ENCODE measurements at regions not wholly inside any gene's neighbourhood (a gene's known extent, or its start where the extent isn't known, plus 50 kb on each side); places are given as distances from the start of the nearest gene placed in this dataset.

DNA sequence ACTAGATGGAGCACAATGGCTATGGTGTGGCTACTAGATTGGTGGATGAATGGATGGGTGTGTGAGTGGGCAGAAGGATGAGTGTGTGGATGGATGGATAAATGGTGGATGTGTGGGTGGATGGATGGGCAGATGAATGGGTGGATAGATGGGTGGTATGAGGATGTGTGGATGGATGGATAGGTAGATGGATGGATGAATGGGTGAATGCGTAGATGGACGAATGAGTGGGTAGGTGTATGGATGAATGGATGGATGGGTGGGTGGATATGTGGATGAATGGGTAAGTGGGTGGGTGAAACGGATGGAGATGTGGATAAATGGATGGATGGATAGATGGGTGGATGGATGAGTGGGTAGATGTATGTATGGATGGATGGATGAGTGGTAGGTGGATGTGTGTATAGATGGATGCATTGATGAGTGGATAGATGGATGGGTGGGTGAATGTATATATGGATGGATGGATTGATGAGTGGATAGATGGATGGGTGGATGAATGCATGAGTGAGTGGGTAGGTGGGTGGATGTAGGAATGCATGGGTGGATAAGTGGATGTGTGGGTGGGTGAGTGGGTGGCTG, 114.2 kb downstream of the TEX29 start:
- Histone ChIP-seq H3K79me2 (ENCODE audit: control insufficient read depth, insufficient read depth, low read length) (no peaks in the 10 kb centered on the region), H4K20me1 (ENCODE audit: control insufficient read depth, extremely low read depth, insufficient read depth, low read length) (no peaks in the 10 kb centered on the region), H3K36me3 (ENCODE audit: control insufficient read depth in 2 of 2, extremely low read depth in 1 of 2, insufficient read depth in 2 of 2, low read length in 2 of 2) (no peaks in the 10 kb centered on the region), H3K4me3 (ENCODE audit: control insufficient read depth in 2 of 3, extremely low read depth in 1 of 3, insufficient read depth in 2 of 3, low read depth in 1 of 3, low read length in 3 of 3) (no peak overlapping the region), H3K9me1 (ENCODE audit: control insufficient read depth, extremely low read depth, insufficient read depth, low read length) (no peaks in the 10 kb centered on the region), H3K4me1 (ENCODE audit: control insufficient read depth, extremely low read depth, insufficient read depth, low read length) (no peaks in the 10 kb centered on the region), H3K4me2 (ENCODE audit: control insufficient read depth, extremely low read depth, insufficient read depth, low read depth, low read length) (no peak overlapping the region), H3K27ac (ENCODE audit: control insufficient read depth, insufficient read depth, low read length) (no peak overlapping the region), H3K9me3 (ENCODE audit: control insufficient read depth, low read depth, low read length) (no peaks in the 10 kb centered on the region), H3K9ac (ENCODE audit: control insufficient read depth, extremely low read depth, insufficient read depth, low read length) (no peak overlapping the region), H3K27me3 (ENCODE audit: control insufficient read depth, extremely low read depth, insufficient read depth, low read length) (no peaks in the 10 kb centered on the region), H2AFZ (ENCODE audit: control insufficient read depth, low read length) (no peak overlapping the region)
- DNase-seq (ENCODE audit: low read depth, low spot score) (no peak), FAIRE-seq (no peak)
- TF ChIP-seq, protein P1, sequence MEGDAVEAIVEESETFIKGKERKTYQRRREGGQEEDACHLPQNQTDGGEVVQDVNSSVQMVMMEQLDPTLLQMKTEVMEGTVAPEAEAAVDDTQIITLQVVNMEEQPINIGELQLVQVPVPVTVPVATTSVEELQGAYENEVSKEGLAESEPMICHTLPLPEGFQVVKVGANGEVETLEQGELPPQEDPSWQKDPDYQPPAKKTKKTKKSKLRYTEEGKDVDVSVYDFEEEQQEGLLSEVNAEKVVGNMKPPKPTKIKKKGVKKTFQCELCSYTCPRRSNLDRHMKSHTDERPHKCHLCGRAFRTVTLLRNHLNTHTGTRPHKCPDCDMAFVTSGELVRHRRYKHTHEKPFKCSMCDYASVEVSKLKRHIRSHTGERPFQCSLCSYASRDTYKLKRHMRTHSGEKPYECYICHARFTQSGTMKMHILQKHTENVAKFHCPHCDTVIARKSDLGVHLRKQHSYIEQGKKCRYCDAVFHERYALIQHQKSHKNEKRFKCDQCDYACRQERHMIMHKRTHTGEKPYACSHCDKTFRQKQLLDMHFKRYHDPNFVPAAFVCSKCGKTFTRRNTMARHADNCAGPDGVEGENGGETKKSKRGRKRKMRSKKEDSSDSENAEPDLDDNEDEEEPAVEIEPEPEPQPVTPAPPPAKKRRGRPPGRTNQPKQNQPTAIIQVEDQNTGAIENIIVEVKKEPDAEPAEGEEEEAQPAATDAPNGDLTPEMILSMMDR (optimal IDR thresholded peaks at IDR 0.05 in 1 of 3, IDR thresholded peaks at IDR 0.05 in 1 of 3, conservative IDR thresholded peaks at IDR 0.05 in 1 of 3; ENCODE audit: extremely low read depth in 1 of 3, insufficient read depth in 2 of 3, low read length in 3 of 3) = no peak
- no peak for TF ChIP-seq EZH2 (IDR thresholded peaks at IDR 0.05; ENCODE audit: low read length)
- dilution Hi-C loops (cut with MboI; ENCODE audit: extremely low pct_ligation_motif_present, low sequenced_read_pairs) = no loop called here

DNA sequence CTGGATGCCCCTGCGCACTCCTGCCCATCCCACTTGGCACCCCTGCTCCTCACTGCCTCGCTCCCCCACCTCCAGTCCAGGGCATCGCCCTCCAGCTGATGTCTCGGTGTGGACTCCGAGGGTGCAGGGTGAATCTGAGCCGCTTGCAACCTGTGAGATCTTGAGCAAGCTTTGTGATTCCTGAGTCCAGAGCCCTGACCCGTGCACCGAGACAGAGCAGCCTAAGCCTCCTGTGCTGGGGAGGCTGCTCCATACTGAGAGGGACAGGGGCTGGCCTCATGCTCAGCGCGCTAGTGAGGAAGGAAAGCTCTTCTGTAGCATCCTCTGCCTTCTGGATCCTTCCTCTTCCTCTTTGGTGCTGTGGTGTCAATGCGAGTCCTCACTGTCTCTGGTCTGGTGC, 116.0 kb downstream of the TEX29 start:
- no peaks in the 10 kb centered on the region for H3K9me3 ChIP-seq (ENCODE audit: control insufficient read depth, low read depth, low read length)
- no peaks in the 10 kb centered on the region for H3K9me1 ChIP-seq (ENCODE audit: control insufficient read depth, extremely low read depth, insufficient read depth, low read length)
- H3K4me1 ChIP-seq (ENCODE audit: control insufficient read depth, extremely low read depth, insufficient read depth, low read length) = no peaks in the 10 kb centered on the region
- H4K20me1 ChIP-seq (ENCODE audit: control insufficient read depth, extremely low read depth, insufficient read depth, low read length) = no peaks in the 10 kb centered on the region
- H2AFZ ChIP-seq (ENCODE audit: control insufficient read depth, low read length) = no peak overlapping the region
- FAIRE-seq = no peak
- no peak overlapping the region for H3K27ac ChIP-seq (ENCODE audit: control insufficient read depth, insufficient read depth, low read length)
- H3K4me2 ChIP-seq (ENCODE audit: control insufficient read depth, extremely low read depth, insufficient read depth, low read depth, low read length) = no peak overlapping the region
- H3K27me3 ChIP-seq (ENCODE audit: control insufficient read depth, extremely low read depth, insufficient read depth, low read length) = no peaks in the 10 kb centered on the region
- dilution Hi-C loops (cut with MboI; ENCODE audit: extremely low pct_ligation_motif_present, low sequenced_read_pairs) = no loop called here
- no peaks in the 10 kb centered on the region for H3K79me2 ChIP-seq (ENCODE audit: control insufficient read depth, insufficient read depth, low read length)
- no peak for DNase-seq (ENCODE audit: low read depth, low spot score)
- no peak overlapping the region for H3K4me3 ChIP-seq (ENCODE audit: control insufficient read depth in 2 of 3, extremely low read depth in 1 of 3, insufficient read depth in 2 of 3, low read depth in 1 of 3, low read length in 3 of 3)
- no peak for TF ChIP-seq EZH2 (IDR thresholded peaks at IDR 0.05; ENCODE audit: low read length)
- TF ChIP-seq, protein P1 (optimal IDR thresholded peaks at IDR 0.05 in 1 of 3, IDR thresholded peaks at IDR 0.05 in 1 of 3, conservative IDR thresholded peaks at IDR 0.05 in 1 of 3; ENCODE audit: extremely low read depth in 1 of 3, insufficient read depth in 2 of 3, low read length in 3 of 3) = no peak
- H3K9ac ChIP-seq (ENCODE audit: control insufficient read depth, extremely low read depth, insufficient read depth, low read length) = no peak overlapping the region
- H3K36me3 ChIP-seq (ENCODE audit: control insufficient read depth in 2 of 2, extremely low read depth in 1 of 2, insufficient read depth in 2 of 2, low read length in 2 of 2) = no peaks in the 10 kb centered on the region

Measured in keratinocyte (primary cell).